ENCODE measurements at regions not wholly inside any gene's neighbourhood (a gene's known extent, or its start where the extent isn't known, plus 50 kb on each side); places are given as distances from the start of the nearest gene placed in this dataset.
A peak's percentile ranks its signal among the peaks of the same experiment; 100 is the strongest.
"Not testable (repeated sequence)": the region's sequence is repeated elsewhere in the genome, so short reads cannot be mapped to it uniquely, and the experiment has no call there.

- DNase-seq (ENCODE audit: low read depth): no peak
Measured at GRCh38 chr2:17255071-17255470, 263.2 kb downstream of the RAD51AP2 start.

- no peak for DNase-seq (ENCODE audit: low read depth)
Measured at GRCh38 chr2:17254421-17254820, 263.8 kb downstream of the RAD51AP2 start.

GRCh38 chr2:17252258-17252657, 266.0 kb downstream of the RAD51AP2 start:
- DNase-seq (ENCODE audit: low read depth): no peak

GRCh38 chr2:17251171-17251570, 267.1 kb downstream of the RAD51AP2 start:
- no peak for DNase-seq (ENCODE audit: low read depth)

GRCh38 chr2:17249249-17249648, 269.0 kb downstream of the RAD51AP2 start:
- DNase-seq (ENCODE audit: low read depth): no peak

GRCh38 chr2:17245906-17246305, 272.3 kb downstream of the RAD51AP2 start:
- no peak for DNase-seq (ENCODE audit: low read depth)

GRCh38 chr2:17242813-17243485, 275.3 kb downstream of the RAD51AP2 start:
- DNase-seq (ENCODE audit: low read depth): no peak

- DNase-seq (ENCODE audit: low read depth): no peak
Measured at GRCh38 chr2:17239550-17239949, 278.7 kb downstream of the RAD51AP2 start.

GRCh38 chr2:17235167-17235566, 283.1 kb downstream of the RAD51AP2 start:
- no peak for DNase-seq (ENCODE audit: low read depth)

- DNase-seq (ENCODE audit: low read depth): no peak
Measured at GRCh38 chr2:17232776-17233556, 285.3 kb downstream of the RAD51AP2 start.

- DNase-seq (ENCODE audit: low read depth): no peak
Measured at GRCh38 chr2:17231394-17231965, 286.8 kb downstream of the RAD51AP2 start.

GRCh38 chr2:17229414-17229813, 288.8 kb downstream of the RAD51AP2 start:
- DNase-seq (ENCODE audit: low read depth): no peak

GRCh38 chr2:17228461-17228860, 289.8 kb downstream of the RAD51AP2 start:
- no peak for DNase-seq (ENCODE audit: low read depth)

GRCh38 chr2:17227856-17228255, 290.4 kb downstream of the RAD51AP2 start:
- DNase-seq (ENCODE audit: low read depth): no peak

- no peak for DNase-seq (ENCODE audit: low read depth)
Measured at GRCh38 chr2:17226941-17227490, 291.2 kb downstream of the RAD51AP2 start.

GRCh38 chr2:17223211-17223610, 295.0 kb downstream of the RAD51AP2 start:
- DNase-seq (ENCODE audit: low read depth): no peak

GRCh38 chr2:17208511-17208910, 309.7 kb downstream of the RAD51AP2 start:
- peak; percentile 16 for DNase-seq (ENCODE audit: low read depth)

GRCh38 chr2:17206771-17207170, 311.5 kb downstream of the RAD51AP2 start:
- DNase-seq (ENCODE audit: low read depth): no peak

- DNase-seq (ENCODE audit: low read depth): not testable (repeated sequence)
Measured at GRCh38 chr2:17204214-17204613, 314.0 kb downstream of the RAD51AP2 start.

- DNase-seq (ENCODE audit: low read depth): not testable (repeated sequence)
Measured at GRCh38 chr2:17202628-17203027, 315.6 kb downstream of the RAD51AP2 start.

GRCh38 chr2:17199741-17200140, 318.5 kb downstream of the RAD51AP2 start:
- no peak for DNase-seq (ENCODE audit: low read depth)

- no peak for DNase-seq (ENCODE audit: low read depth)
Measured at GRCh38 chr2:17196380-17196779, 321.9 kb downstream of the RAD51AP2 start.

- DNase-seq (ENCODE audit: low read depth): no peak
Measured at GRCh38 chr2:17195016-17195415, 323.2 kb downstream of the RAD51AP2 start.
